Loucy (cell line): ENCODE measurements at regions not wholly inside any gene's neighbourhood (a gene's known extent, or its start where the extent isn't known, plus 50 kb on each side); places are given as distances from the start of the nearest gene placed in this dataset.

ENCODE experiments used
- H2AFZ ChIP-seq: fragments of 200-600 bp; sonication (generic); 2 replicates; pipeline ENCODE4 v1.6.0; 2016; ENCODE audit warnings: antibody characterized with exemption, mild to moderate bottlenecking, low read length, moderate library complexity
- H3F3A ChIP-seq: fragments of 200-600 bp; 2 replicates; pipeline ENCODE4 v1.6.0; 2016; ENCODE audit warnings: antibody characterized with exemption, low read depth, mild to moderate bottlenecking
- H3K27me3 ChIP-seq: fragments of 200-600 bp; sonication (generic); 2 replicates; pipeline ENCODE4 v1.6.1; 2014; ENCODE audit warnings: low read length, mild to moderate bottlenecking; ENCODE audit not compliant: insufficient read depth, poor library complexity, severe bottlenecking
- H3K36me3 ChIP-seq: fragments of 200-600 bp; sonication (generic); 2 replicates; pipeline ENCODE4 v1.6.1; 2016; ENCODE audit warnings: low read length; ENCODE audit not compliant: insufficient read depth
- H3K4me1 ChIP-seq: fragments of 200-600 bp; sonication (generic); 2 replicates; pipeline ENCODE4 v1.5.1; 2014; ENCODE audit warnings: low read length, mild to moderate bottlenecking; ENCODE audit not compliant: insufficient read depth, poor library complexity, severe bottlenecking
- H3K4me2 ChIP-seq: fragments of 200-600 bp; sonication (generic); 2 replicates; pipeline ENCODE4 v1.6.0; 2014; ENCODE audit warnings: antibody characterized with exemption, low read length, low read depth, mild to moderate bottlenecking; ENCODE audit not compliant: poor library complexity, severe bottlenecking
- H3K4me3 ChIP-seq: fragments of 200-600 bp; sonication (generic); 2 replicates; pipeline ENCODE4 v1.5.1; 2014; ENCODE audit warnings: low read length, mild to moderate bottlenecking, mixed read lengths; ENCODE audit not compliant: poor library complexity, severe bottlenecking
- H3K79me2 ChIP-seq: fragments of 200-600 bp; sonication (generic); 2 replicates; pipeline ENCODE4 v1.6.1; 2014; ENCODE audit warnings: low read length; ENCODE audit not compliant: insufficient read depth
- H3K9ac ChIP-seq: fragments of 200-600 bp; sonication (generic); 2 replicates; pipeline ENCODE4 v1.6.0; 2014; ENCODE audit warnings: mild to moderate bottlenecking, low read depth, low read length, moderate library complexity; ENCODE audit not compliant: poor library complexity, severe bottlenecking
- H3K9me2 ChIP-seq: fragments of 200-600 bp; sonication (generic); replicated peaks from 2 replicates; pipeline ENCODE4 v1.6.1; 2016; ENCODE audit warnings: low read depth, low read length, mixed read lengths
- H3K9me3 ChIP-seq: fragments of 200-600 bp; sonication (generic); 2 replicates; pipeline ENCODE4 v1.6.1; 2014; ENCODE audit warnings: mild to moderate bottlenecking, antibody characterized with exemption, low read length, low read depth; ENCODE audit not compliant: insufficient read depth
- H4K20me1 ChIP-seq: fragments of 200-600 bp; sonication (generic); 2 replicates; pipeline ENCODE4 v1.6.0; 2014; ENCODE audit warnings: antibody characterized with exemption, low read length, mild to moderate bottlenecking; ENCODE audit not compliant: insufficient read depth, poor library complexity, severe bottlenecking
- EZH2phosphoT487 ChIP-seq: fragments of 200-600 bp; IDR thresholded peaks from 2 replicates; pipeline ENCODE4 v1.6.1; 2018; ENCODE audit warnings: antibody characterized with exemption, mild to moderate bottlenecking, moderate library complexity, borderline replicate concordance
- TF ChIP-seq, protein P1 (sequence below): fragments of 200-600 bp; sonication (generic); conservative IDR thresholded peaks from 2 replicates; pipeline ENCODE4 v1.5.1; 2014; ENCODE audit warnings: mild to moderate bottlenecking, antibody characterized with exemption, low read length

GRCh38 chr12:98399532-98399931, 115.9 kb upstream of the TMPO start:
- Histone ChIP-seq H3F3A (no peaks in the 10 kb centered on the region), H3K36me3 (no peaks in the 10 kb centered on the region), H3K4me1 (peaks cover 72% of the 10 kb centered on the region), H3K9me3 (no peaks in the 10 kb centered on the region), H3K9ac (peak overlapping the region; percentile 58), H3K9me2 (no peaks in the 10 kb centered on the region), H3K27me3 (no peaks in the 10 kb centered on the region), H4K20me1 (no peaks in the 10 kb centered on the region), H3K79me2 (no peaks in the 10 kb centered on the region), H3K4me3 (peak overlapping the region; percentile 52), H2AFZ (peak overlapping the region; percentile 2), H3K4me2 (peak overlapping the region; percentile 61)
- TF ChIP-seq EZH2phosphoT487: no peak
- TF ChIP-seq, protein P1, sequence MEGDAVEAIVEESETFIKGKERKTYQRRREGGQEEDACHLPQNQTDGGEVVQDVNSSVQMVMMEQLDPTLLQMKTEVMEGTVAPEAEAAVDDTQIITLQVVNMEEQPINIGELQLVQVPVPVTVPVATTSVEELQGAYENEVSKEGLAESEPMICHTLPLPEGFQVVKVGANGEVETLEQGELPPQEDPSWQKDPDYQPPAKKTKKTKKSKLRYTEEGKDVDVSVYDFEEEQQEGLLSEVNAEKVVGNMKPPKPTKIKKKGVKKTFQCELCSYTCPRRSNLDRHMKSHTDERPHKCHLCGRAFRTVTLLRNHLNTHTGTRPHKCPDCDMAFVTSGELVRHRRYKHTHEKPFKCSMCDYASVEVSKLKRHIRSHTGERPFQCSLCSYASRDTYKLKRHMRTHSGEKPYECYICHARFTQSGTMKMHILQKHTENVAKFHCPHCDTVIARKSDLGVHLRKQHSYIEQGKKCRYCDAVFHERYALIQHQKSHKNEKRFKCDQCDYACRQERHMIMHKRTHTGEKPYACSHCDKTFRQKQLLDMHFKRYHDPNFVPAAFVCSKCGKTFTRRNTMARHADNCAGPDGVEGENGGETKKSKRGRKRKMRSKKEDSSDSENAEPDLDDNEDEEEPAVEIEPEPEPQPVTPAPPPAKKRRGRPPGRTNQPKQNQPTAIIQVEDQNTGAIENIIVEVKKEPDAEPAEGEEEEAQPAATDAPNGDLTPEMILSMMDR: no peak

GRCh38 chr12:98401427-98401826, 114.0 kb upstream of the TMPO start:
- Histone ChIP-seq H3K36me3 (no peaks in the 10 kb centered on the region), H3K4me2 (peak overlapping the region; percentile 3), H3K9ac (peak overlapping the region; percentile 31), H3F3A (no peaks in the 10 kb centered on the region), H3K27me3 (no peaks in the 10 kb centered on the region), H4K20me1 (no peaks in the 10 kb centered on the region), H2AFZ (no peak overlapping the region), H3K79me2 (no peaks in the 10 kb centered on the region), H3K9me2 (no peaks in the 10 kb centered on the region), H3K4me3 (no peak overlapping the region), H3K9me3 (no peaks in the 10 kb centered on the region), H3K4me1 (peaks cover 76% of the 10 kb centered on the region)
- TF ChIP-seq, protein P1: no peak
- no peak for TF ChIP-seq EZH2phosphoT487

GRCh38 chr12:98402091-98402490, 113.3 kb upstream of the TMPO start:
- TF ChIP-seq, protein P1: no peak
- TF ChIP-seq EZH2phosphoT487: no peak
- H3K4me2 ChIP-seq: no peak overlapping the region
- H4K20me1 ChIP-seq: no peaks in the 10 kb centered on the region
- H3F3A ChIP-seq: no peaks in the 10 kb centered on the region
- H3K9me2 ChIP-seq: no peaks in the 10 kb centered on the region
- H3K79me2 ChIP-seq: no peaks in the 10 kb centered on the region
- peaks cover 72% of the 10 kb centered on the region for H3K4me1 ChIP-seq
- H3K9ac ChIP-seq: no peak overlapping the region
- H2AFZ ChIP-seq: no peak overlapping the region
- no peak overlapping the region for H3K4me3 ChIP-seq
- H3K27me3 ChIP-seq: no peaks in the 10 kb centered on the region
- no peaks in the 10 kb centered on the region for H3K9me3 ChIP-seq
- no peaks in the 10 kb centered on the region for H3K36me3 ChIP-seq
